Left ventricle myocardium inferior (tissue), 1 donor: ENCODE measurements at regions not wholly inside any gene's neighbourhood (a gene's known extent, or its start where the extent isn't known, plus 50 kb on each side); places are given as distances from the start of the nearest gene placed in this dataset.

Experiments
- DNase-seq: peaks from one replicate; pipeline ENCODE4 v3.0.0-alpha.2; 2020
- H3K27ac ChIP-seq: fragments of 200-600 bp; replicated peaks from 2 replicates; pipeline ENCODE4 v1.8.0; 2021
- H3K27me3 ChIP-seq: fragments of 200-600 bp; 2 replicates; pipeline ENCODE4 v1.8.0; 2021; ENCODE audit warnings: low read depth
- H3K36me3 ChIP-seq: fragments of 200-600 bp; 2 replicates; pipeline ENCODE4 v1.8.0; 2021
- H3K4me1 ChIP-seq: fragments of 200-600 bp; 2 replicates; pipeline ENCODE4 v1.8.0; 2021
- H3K4me3 ChIP-seq: fragments of 200-600 bp; 2 replicates; pipeline ENCODE4 v1.8.0; 2021; ENCODE audit warnings: mild to moderate bottlenecking, moderate library complexity
- H3K9me3 ChIP-seq: fragments of 200-600 bp; replicated peaks from 2 replicates; pipeline ENCODE4 v1.8.0; 2021
- CTCF ChIP-seq: fragments of 200-600 bp; IDR thresholded peaks from 2 replicates; pipeline ENCODE4 v1.8.0; 2021; ENCODE audit warnings: antibody characterized with exemption, mild to moderate bottlenecking, borderline replicate concordance
- intact Hi-C: fragments of 100-400 bp; cut with micrococcal nuclease; formaldehyde crosslinking; loops from one replicate; pipeline ENCODE4 v1.11.0; 2022
- donor health status: DM: no; HTN: yes; CAD: no; lungs with severe emphysema.

- peaks cover 17% of the 10 kb centered on the region for H3K9me3 ChIP-seq
- no peaks in the 10 kb centered on the region for H3K36me3 ChIP-seq
- no peaks in the 10 kb centered on the region for H3K27me3 ChIP-seq
- H3K4me1 ChIP-seq: no peaks in the 10 kb centered on the region
- H3K27ac ChIP-seq: no peak overlapping the region
- DNase-seq: no peak
- H3K4me3 ChIP-seq: no peak overlapping the region
- no peak for TF ChIP-seq CTCF
- intact Hi-C loops: no loop called here
These were observed 123.0 kb downstream of the CHD9NB start for GRCh38 chr16:52929478-52930400.

- DNase-seq: no peak
- intact Hi-C loops: no loop called here
- TF ChIP-seq CTCF: no peak
These were observed 123.7 kb downstream of the CHD9NB start for GRCh38 chr16:52928955-52929354.

GRCh38 chr16:52925143-52925542, 127.6 kb downstream of the CHD9NB start:
- no peak for TF ChIP-seq CTCF
- no peaks in the 10 kb centered on the region for H3K36me3 ChIP-seq
- no peak overlapping the region for H3K4me3 ChIP-seq
- no peak for DNase-seq
- H3K27ac ChIP-seq: no peak overlapping the region
- H3K9me3 ChIP-seq: no peaks in the 10 kb centered on the region
- H3K4me1 ChIP-seq: no peaks in the 10 kb centered on the region
- intact Hi-C loops: no loop called here
- H3K27me3 ChIP-seq: no peaks in the 10 kb centered on the region

More at GRCh38 chr16:52928955-52929354, 123.7 kb downstream of the CHD9NB start:
- no peaks in the 10 kb centered on the region for H3K27me3 ChIP-seq
- H3K4me3 ChIP-seq: no peak overlapping the region
- H3K4me1 ChIP-seq: no peaks in the 10 kb centered on the region
- H3K9me3 ChIP-seq: peaks cover 17% of the 10 kb centered on the region
- no peak overlapping the region for H3K27ac ChIP-seq
- no peaks in the 10 kb centered on the region for H3K36me3 ChIP-seq

- DNase-seq: no peak
- Histone ChIP-seq H3K4me3 (no peak overlapping the region), H3K27me3 (no peaks in the 10 kb centered on the region), H3K36me3 (no peaks in the 10 kb centered on the region), H3K9me3 (no peaks in the 10 kb centered on the region), H3K27ac (no peak overlapping the region), H3K4me1 (no peaks in the 10 kb centered on the region)
- TF ChIP-seq CTCF: no peak
- intact Hi-C loops: no loop called here
These were observed 128.5 kb downstream of the CHD9NB start for GRCh38 chr16:52924162-52924561.

GRCh38 chr16:52921104-52921503, 131.6 kb downstream of the CHD9NB start:
- intact Hi-C loops: no loop called here
- no peak for TF ChIP-seq CTCF
- Histone ChIP-seq H3K4me1 (no peaks in the 10 kb centered on the region), H3K36me3 (no peaks in the 10 kb centered on the region), H3K27me3 (no peaks in the 10 kb centered on the region), H3K27ac (no peak overlapping the region), H3K9me3 (no peaks in the 10 kb centered on the region), H3K4me3 (no peak overlapping the region)
- no peak for DNase-seq
